HEK293 (cell line): ENCODE measurements at regions not wholly inside any gene's neighbourhood (a gene's known extent, or its start where the extent isn't known, plus 50 kb on each side); places are given as distances from the start of the nearest gene placed in this dataset.

ENCODE experiments used
- ZNF266 ChIP-seq: fragments of 450-650 bp; formaldehyde crosslinking; IDR thresholded peaks from 2 replicates; pipeline ENCODE4 v1.5.1; 2016; ENCODE audit warnings: missing biosample characterization, missing genetic modification characterization, low read depth
- ZNF514 ChIP-seq: fragments of 450-650 bp; formaldehyde crosslinking; IDR thresholded peaks from 2 replicates; pipeline ENCODE4 v1.5.1; 2016; ENCODE audit warnings: missing biosample characterization, missing genetic modification characterization
- ZNF530 ChIP-seq: fragments of 450-650 bp; formaldehyde crosslinking; IDR thresholded peaks from 2 replicates; pipeline ENCODE4 v1.5.1; 2016; ENCODE audit warnings: low read depth, missing biosample characterization, missing genetic modification characterization
- ZNF654 ChIP-seq: fragments of 450-650 bp; formaldehyde crosslinking; IDR thresholded peaks from 2 replicates; pipeline ENCODE4 v1.5.1; 2016; ENCODE audit warnings: low read depth, missing biosample characterization, missing genetic modification characterization
- ZNF843 ChIP-seq: fragments of 450-650 bp; formaldehyde crosslinking; IDR thresholded peaks from 2 replicates; pipeline ENCODE4 v1.5.1; 2016; ENCODE audit warnings: missing biosample characterization, missing genetic modification characterization
- TF ChIP-seq, protein P1 (sequence below): fragments of 450-650 bp; formaldehyde crosslinking; IDR thresholded peaks from 2 replicates; pipeline ENCODE4 v1.5.1; 2016; ENCODE audit warnings: missing biosample characterization, missing genetic modification characterization, low read depth
- TF ChIP-seq, protein P2 (sequence below): fragments of 450-650 bp; formaldehyde crosslinking; IDR thresholded peaks from 2 replicates; pipeline ENCODE4 v1.5.1; 2016; ENCODE audit warnings: missing biosample characterization, missing genetic modification characterization
- TF ChIP-seq, protein P3 (sequence below): fragments of 450-650 bp; formaldehyde crosslinking; IDR thresholded peaks from 2 replicates; pipeline ENCODE4 v1.5.1; 2017; ENCODE audit warnings: missing biosample characterization, missing genetic modification characterization

DNA sequence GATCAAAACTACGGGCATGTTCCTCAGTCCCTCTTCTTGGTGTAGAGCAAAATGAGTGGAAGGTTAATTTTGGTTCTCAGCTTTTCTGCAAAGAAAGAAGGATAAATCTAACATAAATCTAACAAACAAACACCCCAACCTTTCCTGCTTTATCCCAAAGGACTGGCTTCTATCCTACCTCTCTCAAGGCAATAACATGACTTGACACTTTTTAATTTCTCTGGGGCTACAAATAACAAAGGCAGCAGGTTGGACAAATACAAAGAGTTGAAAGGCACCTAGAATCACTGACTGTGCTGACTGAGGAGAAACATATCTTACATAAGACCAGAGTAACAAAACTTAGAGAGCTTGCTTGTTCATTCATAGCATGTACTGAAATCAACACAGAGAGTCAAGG is 703.6 kb upstream of the PITX2 start:
- TF ChIP-seq, protein P1, sequence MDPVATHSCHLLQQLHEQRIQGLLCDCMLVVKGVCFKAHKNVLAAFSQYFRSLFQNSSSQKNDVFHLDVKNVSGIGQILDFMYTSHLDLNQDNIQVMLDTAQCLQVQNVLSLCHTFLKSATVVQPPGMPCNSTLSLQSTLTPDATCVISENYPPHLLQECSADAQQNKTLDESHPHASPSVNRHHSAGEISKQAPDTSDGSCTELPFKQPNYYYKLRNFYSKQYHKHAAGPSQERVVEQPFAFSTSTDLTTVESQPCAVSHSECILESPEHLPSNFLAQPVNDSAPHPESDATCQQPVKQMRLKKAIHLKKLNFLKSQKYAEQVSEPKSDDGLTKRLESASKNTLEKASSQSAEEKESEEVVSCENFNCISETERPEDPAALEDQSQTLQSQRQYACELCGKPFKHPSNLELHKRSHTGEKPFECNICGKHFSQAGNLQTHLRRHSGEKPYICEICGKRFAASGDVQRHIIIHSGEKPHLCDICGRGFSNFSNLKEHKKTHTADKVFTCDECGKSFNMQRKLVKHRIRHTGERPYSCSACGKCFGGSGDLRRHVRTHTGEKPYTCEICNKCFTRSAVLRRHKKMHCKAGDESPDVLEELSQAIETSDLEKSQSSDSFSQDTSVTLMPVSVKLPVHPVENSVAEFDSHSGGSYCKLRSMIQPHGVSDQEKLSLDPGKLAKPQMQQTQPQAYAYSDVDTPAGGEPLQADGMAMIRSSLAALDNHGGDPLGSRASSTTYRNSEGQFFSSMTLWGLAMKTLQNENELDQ (tag by site-specific recombination), result no peak
- no peak for TF ChIP-seq ZNF654 (tag by site-specific recombination)
- TF ChIP-seq ZNF514, result no peak
- no peak for TF ChIP-seq ZNF266 (tag by site-specific recombination)
- TF ChIP-seq, protein P2, sequence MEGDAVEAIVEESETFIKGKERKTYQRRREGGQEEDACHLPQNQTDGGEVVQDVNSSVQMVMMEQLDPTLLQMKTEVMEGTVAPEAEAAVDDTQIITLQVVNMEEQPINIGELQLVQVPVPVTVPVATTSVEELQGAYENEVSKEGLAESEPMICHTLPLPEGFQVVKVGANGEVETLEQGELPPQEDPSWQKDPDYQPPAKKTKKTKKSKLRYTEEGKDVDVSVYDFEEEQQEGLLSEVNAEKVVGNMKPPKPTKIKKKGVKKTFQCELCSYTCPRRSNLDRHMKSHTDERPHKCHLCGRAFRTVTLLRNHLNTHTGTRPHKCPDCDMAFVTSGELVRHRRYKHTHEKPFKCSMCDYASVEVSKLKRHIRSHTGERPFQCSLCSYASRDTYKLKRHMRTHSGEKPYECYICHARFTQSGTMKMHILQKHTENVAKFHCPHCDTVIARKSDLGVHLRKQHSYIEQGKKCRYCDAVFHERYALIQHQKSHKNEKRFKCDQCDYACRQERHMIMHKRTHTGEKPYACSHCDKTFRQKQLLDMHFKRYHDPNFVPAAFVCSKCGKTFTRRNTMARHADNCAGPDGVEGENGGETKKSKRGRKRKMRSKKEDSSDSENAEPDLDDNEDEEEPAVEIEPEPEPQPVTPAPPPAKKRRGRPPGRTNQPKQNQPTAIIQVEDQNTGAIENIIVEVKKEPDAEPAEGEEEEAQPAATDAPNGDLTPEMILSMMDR, result no peak
- no peak for TF ChIP-seq ZNF530 (tag by site-specific recombination)
- TF ChIP-seq, protein P3, sequence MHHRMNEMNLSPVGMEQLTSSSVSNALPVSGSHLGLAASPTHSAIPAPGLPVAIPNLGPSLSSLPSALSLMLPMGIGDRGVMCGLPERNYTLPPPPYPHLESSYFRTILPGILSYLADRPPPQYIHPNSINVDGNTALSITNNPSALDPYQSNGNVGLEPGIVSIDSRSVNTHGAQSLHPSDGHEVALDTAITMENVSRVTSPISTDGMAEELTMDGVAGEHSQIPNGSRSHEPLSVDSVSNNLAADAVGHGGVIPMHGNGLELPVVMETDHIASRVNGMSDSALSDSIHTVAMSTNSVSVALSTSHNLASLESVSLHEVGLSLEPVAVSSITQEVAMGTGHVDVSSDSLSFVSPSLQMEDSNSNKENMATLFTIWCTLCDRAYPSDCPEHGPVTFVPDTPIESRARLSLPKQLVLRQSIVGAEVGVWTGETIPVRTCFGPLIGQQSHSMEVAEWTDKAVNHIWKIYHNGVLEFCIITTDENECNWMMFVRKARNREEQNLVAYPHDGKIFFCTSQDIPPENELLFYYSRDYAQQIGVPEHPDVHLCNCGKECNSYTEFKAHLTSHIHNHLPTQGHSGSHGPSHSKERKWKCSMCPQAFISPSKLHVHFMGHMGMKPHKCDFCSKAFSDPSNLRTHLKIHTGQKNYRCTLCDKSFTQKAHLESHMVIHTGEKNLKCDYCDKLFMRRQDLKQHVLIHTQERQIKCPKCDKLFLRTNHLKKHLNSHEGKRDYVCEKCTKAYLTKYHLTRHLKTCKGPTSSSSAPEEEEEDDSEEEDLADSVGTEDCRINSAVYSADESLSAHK (tag by site-specific recombination), result no peak
- TF ChIP-seq ZNF843 (tag by site-specific recombination), result no peak
